NCI-H2029 (cell line): ENCODE measurements at regions not wholly inside any gene's neighbourhood (a gene's known extent, or its start where the extent isn't known, plus 50 kb on each side); places are given as distances from the start of the nearest gene placed in this dataset.
"Not testable (repeated sequence)": the region's sequence is repeated elsewhere in the genome, so short reads cannot be mapped to it uniquely, and the experiment has no call there.

Source experiments
- DNase-seq: peaks from one replicate; lab custom pipeline; 2025; lab: John Stamatoyannopoulos, UW

GRCh38 chr14:41072776-41073175, 533.9 kb upstream of the LRFN5 start:
- no peak for DNase-seq

GRCh38 chr14:41071351-41071750, 535.3 kb upstream of the LRFN5 start:
- DNase-seq, result no peak

DNA sequence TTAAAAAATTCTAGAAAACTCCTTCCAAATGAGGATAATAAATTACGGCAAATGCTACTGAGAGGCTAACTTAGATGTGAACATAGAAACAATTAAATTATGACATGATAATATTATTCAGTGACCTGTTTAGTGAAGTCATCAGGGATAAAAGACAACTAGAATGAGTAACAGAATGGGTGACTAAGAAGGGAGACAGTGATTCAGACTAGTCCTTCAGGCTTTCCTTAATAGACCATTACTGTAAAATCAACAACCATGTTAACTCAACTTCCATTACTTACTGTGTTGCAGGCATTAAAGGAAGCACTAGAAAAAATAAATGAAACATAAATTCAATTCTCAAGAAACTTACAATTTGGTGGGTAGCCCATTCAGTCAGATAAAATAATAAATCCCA, 543.9 kb upstream of the LRFN5 start:
- no peak for DNase-seq

- no peak for DNase-seq
Observed at GRCh38 chr14:41055589-41055988, 551.1 kb upstream of the LRFN5 start.

- no peak for DNase-seq
Observed at GRCh38 chr14:41051801-41052200, 554.9 kb upstream of the LRFN5 start.

- DNase-seq, result no peak
Observed at GRCh38 chr14:41047763-41048162, 558.9 kb upstream of the LRFN5 start.

DNA sequence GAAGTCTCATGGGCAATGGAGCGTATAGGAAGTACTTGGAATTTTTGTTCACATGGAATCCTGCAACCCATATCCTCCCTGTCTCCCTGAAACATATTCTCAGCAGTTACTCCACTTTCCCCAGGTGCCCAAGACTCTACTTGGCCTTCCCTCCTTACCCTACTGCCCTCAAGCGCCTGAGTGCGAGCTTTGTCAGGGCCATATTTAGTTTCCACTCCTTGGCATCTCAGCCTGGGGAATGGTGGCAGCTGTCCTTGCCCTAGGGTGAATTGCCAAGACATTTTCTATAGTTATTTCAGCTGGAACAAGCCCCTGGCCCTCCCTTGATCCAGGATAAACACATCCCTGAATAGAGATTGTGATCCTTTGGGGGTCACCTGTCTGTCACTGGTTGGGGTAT, 569.3 kb upstream of the LRFN5 start:
- no peak for DNase-seq

DNA sequence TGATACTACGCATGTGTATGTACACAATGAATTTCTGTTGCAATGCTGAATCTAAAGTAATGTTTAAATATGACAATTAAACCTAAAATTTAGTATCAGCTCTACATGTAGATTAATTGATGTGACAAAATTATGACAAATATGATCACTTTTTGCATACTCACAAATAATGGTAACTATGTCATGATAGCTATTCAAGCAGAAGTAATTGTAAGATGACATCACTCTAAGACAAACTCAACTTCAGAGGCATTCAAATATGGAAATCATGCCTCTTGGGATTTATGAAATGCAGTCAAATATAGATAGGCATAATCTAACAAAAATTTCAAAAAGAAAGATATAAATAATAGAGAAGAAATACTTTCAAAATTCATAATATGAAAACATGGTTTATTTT, 571.7 kb upstream of the LRFN5 start:
- DNase-seq, result no peak

DNA sequence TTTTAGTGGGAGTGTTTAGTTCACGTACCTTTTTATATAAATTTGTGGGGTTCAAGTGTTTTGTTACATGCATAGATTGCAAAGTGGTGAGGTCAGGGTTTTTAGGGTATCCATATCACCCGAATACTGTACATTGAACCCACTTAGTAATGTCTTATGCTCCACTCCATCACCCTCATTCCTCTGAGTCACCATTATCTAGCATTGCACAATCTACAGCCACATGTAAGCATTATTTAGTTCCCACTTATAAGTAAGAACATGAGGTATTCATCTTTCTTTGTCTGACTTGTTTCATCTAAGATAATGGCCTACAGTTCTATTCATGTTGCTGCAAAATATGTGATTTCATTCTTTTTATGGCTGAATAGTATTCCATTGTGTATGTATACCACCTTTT, 583.7 kb upstream of the LRFN5 start:
- DNase-seq, result no peak

- no peak for DNase-seq
Observed at GRCh38 chr14:41016213-41016612, 590.5 kb upstream of the LRFN5 start.

DNA sequence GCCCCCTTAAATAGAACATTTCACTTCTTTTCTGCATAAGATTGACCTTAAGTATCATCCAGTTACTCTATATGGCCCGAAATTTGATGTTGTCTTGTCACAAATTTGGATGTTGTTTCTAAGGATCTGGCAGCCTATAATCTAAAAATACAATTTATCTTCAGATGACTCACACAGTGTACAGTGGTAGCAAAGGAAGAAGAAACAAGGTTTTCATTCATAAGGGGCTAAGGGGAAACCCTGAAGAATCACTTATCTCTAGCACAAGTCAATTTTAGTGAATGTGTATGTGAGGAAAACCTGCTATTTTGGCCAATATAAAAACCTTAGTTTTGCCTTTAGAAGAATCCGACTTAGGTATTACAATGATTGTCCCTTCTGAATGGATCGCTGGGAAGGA, 606.3 kb upstream of the LRFN5 start:
- no peak for DNase-seq

DNA sequence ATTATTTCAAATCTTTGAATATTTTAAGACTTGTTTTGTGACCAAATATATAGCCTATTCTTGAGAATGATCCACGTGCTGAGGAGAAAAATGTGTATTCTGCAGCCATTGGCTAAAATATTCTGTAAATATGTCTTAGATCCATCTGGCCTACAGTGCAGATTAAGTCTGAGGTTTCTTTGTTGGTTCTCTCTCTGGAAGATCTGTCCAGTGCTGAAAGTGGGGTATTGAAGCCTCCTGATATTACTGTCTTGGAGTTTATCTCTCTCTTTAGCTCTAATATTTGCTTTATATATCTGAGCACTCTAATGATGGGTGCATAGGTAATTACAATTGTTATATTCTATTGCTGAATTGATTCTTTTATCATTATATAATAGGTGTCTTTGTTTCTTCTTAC, 617.4 kb upstream of the LRFN5 start:
- no peak for DNase-seq

- no peak for DNase-seq
Observed at GRCh38 chr14:40987481-40987880, 619.2 kb upstream of the LRFN5 start.

DNA sequence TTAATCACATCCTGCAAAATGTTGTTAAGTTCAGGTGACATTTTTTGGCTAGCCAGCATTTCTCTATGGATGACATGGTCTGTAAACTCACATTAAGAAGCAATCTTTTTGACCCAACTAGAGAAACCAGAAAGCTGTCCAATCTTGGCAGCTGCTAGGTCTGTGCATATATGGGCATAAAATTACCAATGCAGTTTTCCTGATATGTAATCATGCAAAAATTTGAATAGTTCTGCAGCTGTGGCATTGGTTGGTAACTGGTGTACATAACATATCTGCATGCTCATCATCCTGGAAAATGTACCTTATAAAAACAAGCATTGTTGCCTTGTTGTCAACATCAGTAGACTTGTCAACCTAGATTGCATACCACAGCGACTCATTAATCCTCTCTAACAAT, 620.0 kb upstream of the LRFN5 start:
- DNase-seq, result no peak

DNA sequence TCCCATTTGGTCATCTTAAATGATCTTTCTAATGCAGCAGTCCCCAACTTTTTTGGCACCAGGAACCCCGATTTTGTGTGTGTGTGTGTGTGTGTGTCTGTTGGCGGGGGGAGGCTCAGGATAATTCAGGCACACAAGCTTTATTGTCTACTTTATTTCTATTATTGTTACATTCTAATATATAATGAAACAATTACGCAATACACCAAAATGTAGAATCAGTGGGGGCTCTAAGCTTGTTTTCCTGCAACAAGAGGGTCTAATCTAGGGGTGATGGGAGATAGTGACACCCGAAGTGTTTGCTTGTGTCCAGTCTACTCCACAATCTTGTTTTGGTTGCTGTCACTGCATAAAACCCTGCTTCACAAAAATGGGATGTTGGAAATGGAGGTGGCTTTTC, 621.1 kb upstream of the LRFN5 start:
- no peak for DNase-seq

- DNase-seq, result peak; percentile 27
Observed at GRCh38 chr14:40983604-40984003, 623.1 kb upstream of the LRFN5 start.

DNA sequence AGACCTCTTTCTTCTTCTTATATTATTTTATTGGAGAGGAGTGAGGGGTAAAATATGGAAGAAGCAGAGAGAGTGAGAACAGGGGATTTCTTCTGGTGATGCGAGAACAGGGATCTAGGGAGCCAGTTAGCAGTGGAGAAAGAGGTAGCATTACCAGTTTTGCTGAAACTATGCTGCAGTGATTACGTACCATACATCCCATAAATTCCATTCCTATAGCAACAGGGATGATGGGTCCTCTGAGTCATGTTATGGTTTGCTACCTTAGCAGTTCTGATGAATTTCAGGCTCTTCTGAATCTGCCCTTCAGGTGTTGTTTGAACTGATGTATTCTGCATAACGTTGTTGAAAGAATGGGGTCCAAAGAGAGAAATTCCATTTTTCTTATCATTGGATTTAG, 625.4 kb upstream of the LRFN5 start:
- no peak for DNase-seq

GRCh38 chr14:40960257-40960656, 646.4 kb upstream of the LRFN5 start:
- not testable (repeated sequence) for DNase-seq

DNA sequence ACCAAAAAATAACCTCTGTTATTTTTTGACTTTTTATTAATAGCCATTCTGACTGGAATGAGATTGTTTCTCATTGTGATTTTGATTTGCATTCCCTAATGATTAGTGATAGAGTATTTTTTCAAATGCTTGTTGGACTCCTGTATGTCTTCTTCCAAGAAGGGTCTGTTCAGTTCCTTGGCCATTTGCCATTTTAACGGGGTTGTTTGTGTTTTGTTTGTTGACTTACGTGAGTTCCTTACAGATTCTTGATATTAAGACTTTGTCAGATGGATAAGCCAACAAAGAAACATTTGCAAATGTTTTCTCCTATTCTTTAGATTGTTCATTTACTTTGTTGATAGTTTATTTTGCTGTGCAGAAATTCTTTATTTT, 651.6 kb upstream of the LRFN5 start:
- DNase-seq, result peak; percentile 44

DNA sequence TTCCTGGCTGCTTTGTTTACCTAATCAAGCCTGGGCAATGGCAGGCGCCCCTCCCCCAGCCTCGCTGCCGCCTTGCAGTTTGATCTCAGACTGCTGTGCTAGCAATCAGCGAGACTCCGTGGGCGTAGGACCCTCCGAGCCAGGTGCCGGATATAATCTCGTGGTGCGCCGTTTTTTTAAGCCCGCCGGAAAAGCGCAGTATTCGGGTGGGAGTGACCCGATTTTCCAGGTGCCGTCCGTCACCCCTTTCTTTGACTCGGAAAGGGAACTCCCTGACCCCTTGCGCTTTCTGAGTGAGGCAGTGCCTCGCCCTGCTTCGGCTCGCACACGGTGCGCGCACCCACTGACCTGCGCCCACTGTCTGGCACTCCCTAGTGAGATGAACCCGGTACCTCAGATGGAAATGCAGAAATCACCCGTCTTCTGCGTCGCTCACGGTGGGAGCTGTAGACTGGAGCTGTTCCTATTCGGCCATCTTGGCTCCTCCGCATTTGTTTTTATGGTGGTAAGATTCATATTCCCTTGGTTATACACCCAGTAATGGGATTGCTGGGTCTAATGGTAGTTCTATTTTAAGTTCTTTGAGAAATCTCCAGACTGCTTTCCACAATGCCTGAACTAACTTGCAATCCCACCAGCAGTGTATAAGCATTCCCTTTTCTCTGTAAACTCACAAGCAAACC, 652.1 kb upstream of the LRFN5 start:
- DNase-seq, result peak; percentile 31

DNA sequence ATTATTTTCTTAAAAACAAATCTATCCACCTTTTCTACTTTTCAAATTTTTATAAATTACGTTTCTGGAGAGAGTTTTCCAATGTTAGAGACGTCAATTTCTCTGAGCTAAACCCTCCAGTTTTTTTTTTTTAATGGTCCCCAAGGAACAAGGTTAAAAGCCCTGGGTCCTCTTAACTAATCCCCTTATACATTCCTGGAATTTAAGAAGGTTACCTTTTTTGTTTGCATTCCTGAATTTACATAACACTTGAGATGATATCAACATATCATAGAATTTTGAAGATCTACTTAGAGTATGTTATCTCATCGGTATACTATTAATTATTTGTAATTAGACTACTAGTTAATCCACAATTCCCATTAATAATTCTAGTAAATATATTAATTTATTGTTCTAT, 662.2 kb upstream of the LRFN5 start:
- no peak for DNase-seq

DNA sequence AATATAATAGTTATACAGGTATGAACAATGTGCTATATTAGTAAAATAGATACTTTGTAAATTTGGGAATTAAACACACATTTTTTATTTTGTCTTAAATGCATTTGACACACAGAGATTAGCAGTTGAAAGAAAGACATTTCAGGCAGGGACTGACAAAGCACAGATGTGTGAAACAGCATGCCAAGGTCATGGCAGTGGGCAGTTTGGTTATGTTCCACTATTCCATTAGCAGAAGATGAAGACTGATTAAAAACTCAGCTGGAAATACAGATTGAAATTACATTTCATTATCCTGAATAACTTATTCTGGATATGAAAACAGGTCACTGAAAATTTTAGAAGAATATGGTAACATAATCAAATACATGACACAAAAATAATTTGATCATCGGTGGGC, 669.8 kb upstream of the LRFN5 start:
- no peak for DNase-seq

- DNase-seq, result no peak
Observed at GRCh38 chr14:40920380-40920779, 686.3 kb upstream of the LRFN5 start.

DNA sequence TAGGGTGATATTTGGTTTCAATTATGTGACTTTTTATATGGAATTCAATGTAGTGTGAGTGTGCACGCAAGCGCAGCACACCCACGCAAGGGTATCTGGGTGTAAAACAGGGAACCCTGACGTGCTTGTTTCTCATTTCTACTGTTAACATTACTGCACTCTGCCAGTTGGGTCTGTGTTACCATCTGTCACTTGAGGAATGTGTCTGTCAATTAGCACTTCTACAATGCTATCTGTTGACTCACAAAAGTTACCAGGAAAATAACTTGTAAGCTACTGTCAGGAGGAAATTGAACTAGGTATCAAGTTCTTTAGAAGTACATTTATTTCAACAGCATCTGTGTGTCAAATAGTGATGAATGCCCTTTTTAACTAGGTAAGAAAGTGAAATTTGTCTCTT, 695.5 kb upstream of the LRFN5 start:
- no peak for DNase-seq

DNA sequence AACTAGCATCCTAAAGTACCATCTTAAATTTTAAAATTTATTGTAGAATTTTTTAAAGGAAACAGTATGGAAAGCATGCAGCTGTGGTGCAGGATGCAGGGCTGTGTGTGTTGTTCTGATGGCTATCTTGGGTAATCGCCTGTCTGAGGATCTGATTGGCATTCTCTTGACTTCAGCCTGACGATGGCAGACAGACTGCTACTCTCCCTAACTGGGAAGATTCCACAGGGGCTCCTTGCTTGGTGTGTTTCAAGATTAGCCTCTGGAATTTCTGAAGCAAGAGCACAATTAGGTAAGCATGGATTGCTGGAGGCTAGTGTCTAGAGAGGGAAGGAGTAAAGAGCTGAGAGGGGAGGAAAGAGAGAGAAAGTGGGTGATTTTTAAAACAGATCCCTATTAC, 696.8 kb upstream of the LRFN5 start:
- DNase-seq, result no peak
